Karpas-422 (cell line): ENCODE measurements at regions not wholly inside any gene's neighbourhood (a gene's known extent, or its start where the extent isn't known, plus 50 kb on each side); places are given as distances from the start of the nearest gene placed in this dataset.
"Not testable (repeated sequence)": the region's sequence is repeated elsewhere in the genome, so short reads cannot be mapped to it uniquely, and the experiment has no call there.

Experiments used
- DNase-seq: peaks from one replicate; pipeline ENCODE4 v3.0.0-alpha.2; 2015
- H2AFZ ChIP-seq: fragments of 200-600 bp; sonication (generic); 2 replicates; pipeline ENCODE4 v1.6.1; 2014; ENCODE audit warnings: antibody characterized with exemption, low read length, mixed read lengths
- H3K27ac ChIP-seq: fragments of 200-600 bp; sonication (generic); 2 replicates; pipeline ENCODE4 v1.5.1; 2014; ENCODE audit warnings: mild to moderate bottlenecking, low read length, moderate library complexity
- H3K27me3 ChIP-seq: fragments of 200-600 bp; sonication (generic); 2 replicates; pipeline ENCODE4 v1.6.1; 2014; ENCODE audit warnings: low read length, mixed read lengths
- H3K36me3 ChIP-seq: fragments of 200-600 bp; sonication (generic); 2 replicates; pipeline ENCODE4 v1.6.1; 2014; ENCODE audit warnings: low read length, mixed read lengths; ENCODE audit not compliant: insufficient read depth
- H3K4me1 ChIP-seq: fragments of 200-600 bp; sonication (generic); 2 replicates; pipeline ENCODE4 v1.6.1; 2014; ENCODE audit warnings: mild to moderate bottlenecking, low read length, mixed read lengths
- H3K4me2 ChIP-seq: fragments of 200-600 bp; sonication (generic); 2 replicates; pipeline ENCODE4 v1.6.1; 2014; ENCODE audit warnings: low read length, low read depth, mild to moderate bottlenecking; ENCODE audit not compliant: poor library complexity, severe bottlenecking
- H3K4me3 ChIP-seq: fragments of 200-600 bp; sonication (generic); 2 replicates; pipeline ENCODE4 v1.5.1; 2014; ENCODE audit warnings: mild to moderate bottlenecking, antibody characterized with exemption, low read length, mixed read lengths
- H3K79me2 ChIP-seq: fragments of 200-600 bp; sonication (generic); 2 replicates; pipeline ENCODE4 v1.6.1; 2014; ENCODE audit warnings: mild to moderate bottlenecking, low read length, mixed read lengths
- H3K9ac ChIP-seq: fragments of 200-600 bp; sonication (generic); 2 replicates; pipeline ENCODE4 v1.6.0; 2014; ENCODE audit warnings: low read length
- H3K9me2 ChIP-seq: fragments of 200-600 bp; sonication (generic), shearing (Covaris generic); replicated peaks from 2 replicates; pipeline ENCODE4 v1.6.0; 2014; ENCODE audit warnings: mild to moderate bottlenecking, low read length, moderate library complexity; ENCODE audit not compliant: insufficient read depth
- H3K9me3 ChIP-seq: fragments of 300-700, 200-600 bp; sonication (generic); 2 replicates; pipeline ENCODE4 v1.6.1; 2014; ENCODE audit warnings: low read length, mixed read lengths
- H4K20me1 ChIP-seq: fragments of 200-600 bp; sonication (generic); 2 replicates; pipeline ENCODE4 v1.6.1; 2014; ENCODE audit warnings: mild to moderate bottlenecking, antibody characterized with exemption, low read length, low read depth; ENCODE audit not compliant: insufficient read depth

- no peaks in the 10 kb centered on the region for H3K36me3 ChIP-seq
- no peak for DNase-seq
- no peak overlapping the region for H3K4me2 ChIP-seq
- H3K27me3 ChIP-seq, result no peaks in the 10 kb centered on the region
- no peaks in the 10 kb centered on the region for H3K4me1 ChIP-seq
- H3K9me2 ChIP-seq, result no peaks in the 10 kb centered on the region
- H3K9me3 ChIP-seq, result no peaks in the 10 kb centered on the region
- no peak overlapping the region for H2AFZ ChIP-seq
- H3K79me2 ChIP-seq, result no peaks in the 10 kb centered on the region
- H4K20me1 ChIP-seq, result no peaks in the 10 kb centered on the region; the same call in 1 of the 2 replicates
- H3K27ac ChIP-seq, result no peak overlapping the region
- H3K9ac ChIP-seq, result no peak overlapping the region
- H3K4me3 ChIP-seq, result no peak overlapping the region
Measured at GRCh38 chr20:48492715-48493070, 335.1 kb downstream of the PREX1 start.

DNA sequence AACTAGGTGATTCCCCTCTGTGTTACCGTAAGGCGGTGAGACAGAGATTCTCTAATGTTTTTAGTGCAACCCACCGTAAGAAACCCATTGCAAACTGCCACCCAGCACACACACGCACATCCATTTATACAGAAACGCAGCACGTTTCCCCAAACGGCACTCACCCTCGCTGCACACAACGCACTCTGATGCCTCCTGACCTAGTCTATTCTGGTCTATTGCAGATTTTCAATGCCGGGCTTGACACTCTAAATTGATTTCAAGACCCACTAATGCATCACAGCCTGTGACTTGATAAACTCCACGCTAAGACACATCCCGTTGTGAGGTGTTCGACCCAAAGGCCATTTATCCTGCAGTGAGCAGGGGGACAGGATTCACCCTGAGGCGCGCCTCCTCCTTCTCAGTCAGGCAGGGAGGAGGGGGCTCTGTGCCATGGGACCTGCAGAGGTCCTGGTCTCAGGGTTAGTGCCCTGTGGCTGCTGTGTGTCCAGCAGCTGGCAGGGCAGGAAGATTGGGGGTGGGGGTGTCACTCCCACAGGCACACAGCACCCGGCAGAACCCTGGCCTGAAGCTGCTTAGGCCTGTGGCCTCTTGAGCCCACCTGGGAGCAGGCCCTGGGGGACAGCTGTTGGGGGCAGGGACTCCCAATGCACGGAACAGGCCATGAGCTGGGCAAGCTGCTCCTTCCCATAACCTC lies 335.6 kb downstream of the PREX1 start:
- H3K9me3 ChIP-seq, result no peaks in the 10 kb centered on the region
- H3K4me1 ChIP-seq, result no peaks in the 10 kb centered on the region
- H4K20me1 ChIP-seq, result no peaks in the 10 kb centered on the region; the same call in 1 of the 2 replicates
- no peaks in the 10 kb centered on the region for H3K9me2 ChIP-seq
- no peak overlapping the region for H3K9ac ChIP-seq
- DNase-seq, result no peak
- no peak overlapping the region for H2AFZ ChIP-seq
- H3K27ac ChIP-seq, result no peak overlapping the region
- H3K4me3 ChIP-seq, result no peak overlapping the region
- H3K27me3 ChIP-seq, result no peaks in the 10 kb centered on the region
- no peak overlapping the region for H3K4me2 ChIP-seq
- H3K79me2 ChIP-seq, result no peaks in the 10 kb centered on the region
- no peaks in the 10 kb centered on the region for H3K36me3 ChIP-seq

DNA sequence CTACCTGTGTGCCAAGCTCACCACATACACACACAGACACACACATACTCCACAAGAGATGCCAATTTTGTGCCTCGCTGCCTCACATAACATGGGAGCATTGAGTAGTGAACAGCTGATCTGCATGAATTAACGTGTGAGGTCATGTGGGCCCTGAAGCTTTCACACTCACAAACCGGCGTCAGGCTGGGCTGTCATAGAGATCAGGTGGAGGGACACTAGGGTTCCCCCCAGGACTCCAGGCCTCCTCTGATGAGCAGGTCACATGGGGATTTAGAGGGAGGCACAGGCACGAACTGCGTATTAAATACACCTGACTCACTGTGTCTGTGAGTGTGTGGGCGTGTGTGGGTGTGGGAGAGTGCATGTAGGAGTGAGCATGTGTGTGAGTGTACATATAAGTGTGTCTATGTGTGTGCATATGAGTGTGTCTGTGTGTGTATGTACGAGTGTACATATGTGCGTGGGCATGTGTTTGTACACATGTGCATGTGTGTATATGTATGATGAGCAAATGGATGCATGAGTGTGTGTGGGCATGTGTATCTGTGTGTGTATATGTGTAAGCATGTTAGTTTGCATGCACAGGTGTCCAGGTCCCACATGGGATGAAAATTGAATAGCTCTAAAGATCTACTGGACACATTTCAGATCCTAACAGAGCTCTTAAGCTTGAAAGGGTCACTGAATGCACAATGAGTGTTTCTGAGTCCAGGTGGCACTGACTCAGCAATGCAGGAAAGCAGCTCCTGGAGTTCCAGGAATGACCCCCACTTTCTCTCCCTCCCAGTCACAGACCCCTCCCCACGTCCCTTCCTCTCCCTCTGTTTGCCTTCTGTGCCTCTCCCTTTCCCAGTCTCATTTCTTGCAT lies 336.6 kb downstream of the PREX1 start:
- no peaks in the 10 kb centered on the region for H3K4me1 ChIP-seq
- H3K27ac ChIP-seq, result no peak overlapping the region
- no peak overlapping the region for H3K9ac ChIP-seq
- H3K4me2 ChIP-seq, result no peak overlapping the region
- no peaks in the 10 kb centered on the region for H3K36me3 ChIP-seq
- H2AFZ ChIP-seq, result no peak overlapping the region
- no peaks in the 10 kb centered on the region for H3K9me3 ChIP-seq
- H3K27me3 ChIP-seq, result no peaks in the 10 kb centered on the region
- no peak for DNase-seq
- no peak overlapping the region for H3K4me3 ChIP-seq
- no peaks in the 10 kb centered on the region; the same call in 1 of the 2 replicates for H4K20me1 ChIP-seq
- H3K79me2 ChIP-seq, result no peaks in the 10 kb centered on the region
- no peaks in the 10 kb centered on the region for H3K9me2 ChIP-seq

DNA sequence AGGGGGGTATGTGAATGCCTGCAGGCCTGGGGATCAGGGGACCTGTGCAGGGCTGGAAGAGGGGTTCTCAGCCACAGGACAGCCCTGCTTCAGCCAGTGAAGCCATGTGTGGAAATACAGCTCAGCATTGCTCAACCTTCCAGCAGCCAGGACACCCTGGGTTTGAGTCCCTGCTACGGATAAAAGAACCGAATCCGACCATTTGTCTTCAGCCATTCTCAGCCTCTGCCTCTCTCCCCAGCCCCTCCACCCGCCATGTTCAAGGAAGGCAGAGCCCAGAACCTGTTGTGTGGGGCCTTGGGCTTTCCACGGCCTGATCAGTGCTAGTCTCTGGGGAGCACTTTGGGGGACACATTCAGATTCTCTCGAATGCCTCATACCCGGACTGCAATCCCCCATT lies 337.5 kb downstream of the PREX1 start:
- not testable (repeated sequence) for H3K9me3 ChIP-seq, H3K4me2 ChIP-seq, H3K4me3 ChIP-seq, H3K9me2 ChIP-seq, H3K36me3 ChIP-seq, H2AFZ ChIP-seq, DNase-seq, H3K4me1 ChIP-seq, H3K27ac ChIP-seq, H3K79me2 ChIP-seq, H3K9ac ChIP-seq, H4K20me1 ChIP-seq, H3K27me3 ChIP-seq

DNA sequence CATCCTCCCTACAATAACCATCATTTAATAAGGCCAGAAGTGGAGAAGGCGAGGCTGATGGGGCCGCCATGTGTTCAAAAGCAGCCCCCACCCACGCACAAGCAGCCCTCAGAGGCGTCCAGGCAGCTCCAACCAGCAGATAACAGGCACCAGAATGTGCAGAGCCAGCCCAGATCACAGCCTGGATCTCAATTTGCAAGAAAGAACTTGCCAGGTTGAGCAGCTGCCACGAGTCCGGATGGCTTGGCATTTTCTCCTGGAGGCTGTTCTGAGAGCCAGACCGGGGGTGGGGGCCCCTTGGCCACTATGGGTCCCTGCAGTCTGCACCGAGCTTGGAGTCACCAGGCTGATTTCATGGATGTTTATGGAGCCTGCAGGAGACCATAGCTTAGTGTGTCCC lies 338.1 kb downstream of the PREX1 start:
- H3K9ac ChIP-seq, result no peak overlapping the region
- no peaks in the 10 kb centered on the region for H3K4me1 ChIP-seq
- H3K9me3 ChIP-seq, result no peaks in the 10 kb centered on the region
- H3K79me2 ChIP-seq, result no peaks in the 10 kb centered on the region
- no peak for DNase-seq
- H3K27ac ChIP-seq, result no peak overlapping the region
- no peaks in the 10 kb centered on the region for H3K9me2 ChIP-seq
- no peaks in the 10 kb centered on the region for H3K27me3 ChIP-seq
- no peak overlapping the region for H3K4me3 ChIP-seq
- no peak overlapping the region for H2AFZ ChIP-seq
- no peaks in the 10 kb centered on the region; the same call in 1 of the 2 replicates for H4K20me1 ChIP-seq
- H3K36me3 ChIP-seq, result no peaks in the 10 kb centered on the region
- H3K4me2 ChIP-seq, result no peak overlapping the region

- H3K9me2 ChIP-seq, result no peaks in the 10 kb centered on the region
- no peaks in the 10 kb centered on the region for H3K79me2 ChIP-seq
- no peaks in the 10 kb centered on the region for H3K36me3 ChIP-seq
- H3K9ac ChIP-seq, result no peak overlapping the region
- H3K27me3 ChIP-seq, result no peaks in the 10 kb centered on the region
- no peak overlapping the region for H2AFZ ChIP-seq
- no peaks in the 10 kb centered on the region for H3K9me3 ChIP-seq
- H3K4me2 ChIP-seq, result no peak overlapping the region
- H3K4me3 ChIP-seq, result no peak overlapping the region
- no peak overlapping the region for H3K27ac ChIP-seq
- DNase-seq, result no peak
- H4K20me1 ChIP-seq, result no peaks in the 10 kb centered on the region; the same call in 1 of the 2 replicates
- no peaks in the 10 kb centered on the region for H3K4me1 ChIP-seq
Measured at GRCh38 chr20:48489046-48489463, 338.7 kb downstream of the PREX1 start.

GRCh38 chr20:48488334-48489034 lies 339.3 kb downstream of the PREX1 start:
- not testable (repeated sequence) for H3K9ac ChIP-seq, H3K27me3 ChIP-seq, H2AFZ ChIP-seq, H3K9me2 ChIP-seq, H3K79me2 ChIP-seq, H4K20me1 ChIP-seq, H3K9me3 ChIP-seq, DNase-seq, H3K4me3 ChIP-seq, H3K4me2 ChIP-seq, H3K36me3 ChIP-seq, H3K4me1 ChIP-seq, H3K27ac ChIP-seq

DNA sequence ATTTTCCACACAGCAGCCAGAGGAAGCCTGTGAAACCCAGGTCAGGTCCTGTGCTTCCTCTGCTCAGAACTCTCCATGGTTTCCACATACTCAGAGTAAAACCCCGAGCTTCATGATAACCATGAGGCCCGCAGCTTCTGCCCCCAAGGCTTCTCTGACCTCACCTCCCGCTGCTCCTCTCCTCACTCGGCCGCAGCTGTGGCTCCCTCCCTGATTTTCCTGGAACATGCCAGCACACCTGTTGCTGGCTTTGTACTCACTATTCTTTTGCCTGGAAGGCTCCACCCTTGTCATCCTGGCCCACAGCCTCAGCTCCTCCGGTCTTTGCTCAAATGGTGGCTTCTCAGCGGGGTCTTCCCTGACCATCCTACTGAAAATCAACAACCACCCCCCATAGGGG lies 341.7 kb downstream of the PREX1 start:
- Histone ChIP-seq H3K9me3 (no peaks in the 10 kb centered on the region), H3K4me2 (no peak overlapping the region), H3K27ac (no peak overlapping the region), H3K9me2 (no peaks in the 10 kb centered on the region), H3K36me3 (no peaks in the 10 kb centered on the region), H3K79me2 (no peaks in the 10 kb centered on the region), H3K9ac (no peak overlapping the region), H3K4me1 (no peaks in the 10 kb centered on the region), H3K27me3 (no peaks in the 10 kb centered on the region), H2AFZ (no peak overlapping the region), H4K20me1 (no peaks in the 10 kb centered on the region; the same call in 1 of the 2 replicates), H3K4me3 (no peak overlapping the region)
- no peak for DNase-seq
